ENCODE measurements at regions not wholly inside any gene's neighbourhood (a gene's known extent, or its start where the extent isn't known, plus 50 kb on each side); places are given as distances from the start of the nearest gene placed in this dataset.

GRCh38 chr6:133757335-133757734 is 131.6 kb upstream of the TCF21 start:
- Histone ChIP-seq H3K4me3 (ENCODE audit: low read depth in 1 of 3, low read length in 3 of 3) (no peak overlapping the region), H3K9me3 (ENCODE audit: control insufficient read depth in 4 of 4, low read length in 3 of 4) (no peaks in the 10 kb centered on the region), H3K9ac (ENCODE audit: low read depth in 1 of 2, low read length in 2 of 2) (no peak overlapping the region), H3K27ac (ENCODE audit: low read depth in 1 of 2, low read length in 2 of 2) (no peak overlapping the region), H3K4me1 (ENCODE audit: control insufficient read depth in 4 of 4, insufficient read depth in 4 of 4, low read length in 3 of 4) (no peaks in the 10 kb centered on the region), H3K27me3 (ENCODE audit: control insufficient read depth in 4 of 4, insufficient read depth in 4 of 4, low read length in 3 of 4) (peaks cover 0 to 5% (median 0%) of the 10 kb centered on the region in 4 donors), H3K36me3 (ENCODE audit: control insufficient read depth in 4 of 4, insufficient read depth in 3 of 4, low read depth in 1 of 4, low read length in 3 of 4) (no peaks in the 10 kb centered on the region)
- no peak for DNase-seq (ENCODE audit: low spot score)
- WGBS: 49% methylated on average over 2 of the region's 2 CpGs
- no peak for TF ChIP-seq MAX (IDR thresholded peaks at IDR 0.05)
- TF ChIP-seq ZBTB33 (IDR thresholded peaks at IDR 0.05): no peak
- no peak for TF ChIP-seq FOXA1 (IDR thresholded peaks at IDR 0.05)
- TF ChIP-seq HNF4A (conservative IDR thresholded peaks at IDR 0.05): no peak
- no peak for TF ChIP-seq RXRA (IDR thresholded peaks at IDR 0.05)
- TF ChIP-seq HNF4G (IDR thresholded peaks at IDR 0.05): no peak
- TF ChIP-seq RAD21 (IDR thresholded peaks at IDR 0.05): no peak
- no peak for TF ChIP-seq ATF3 (IDR thresholded peaks at IDR 0.05)
- TF ChIP-seq GABPA (IDR thresholded peaks at IDR 0.05 in 1 of 2, conservative IDR thresholded peaks at IDR 0.05 in 1 of 2): no peak
- no peak for TF ChIP-seq CTCF (IDR thresholded peaks at IDR 0.05; ENCODE audit: low read depth, low read length, missing input control)
- no peak for TF ChIP-seq YY1 (IDR thresholded peaks at IDR 0.05)
- no peak for TF ChIP-seq SP1 (IDR thresholded peaks at IDR 0.05)
- no peak for TF ChIP-seq NR2F2 (IDR thresholded peaks at IDR 0.05)

GRCh38 chr6:133758815-133759335 is 130.0 kb upstream of the TCF21 start:
- no peak for DNase-seq (ENCODE audit: low spot score)
- no peak for TF ChIP-seq REST (IDR thresholded peaks at IDR 0.05)
- TF ChIP-seq NR2F2 (IDR thresholded peaks at IDR 0.05): no peak
- no peak for TF ChIP-seq SP1 (IDR thresholded peaks at IDR 0.05)
- no peak for TF ChIP-seq JUND (IDR thresholded peaks at IDR 0.05)
- no peak for TF ChIP-seq YY1 (IDR thresholded peaks at IDR 0.05)
- no peak for TF ChIP-seq GABPA (IDR thresholded peaks at IDR 0.05 in 1 of 2, conservative IDR thresholded peaks at IDR 0.05 in 1 of 2)
- no peak for TF ChIP-seq EGR1 (IDR thresholded peaks at IDR 0.05; ENCODE audit: low read depth in 2 of 2)
- no peak for TF ChIP-seq ATF3 (IDR thresholded peaks at IDR 0.05)
- TF ChIP-seq FOXA1 (IDR thresholded peaks at IDR 0.05): no peak
- no peak for TF ChIP-seq RAD21 (IDR thresholded peaks at IDR 0.05)
- TF ChIP-seq HNF4G (IDR thresholded peaks at IDR 0.05): no peak
- no peak overlapping the region for H3K9ac ChIP-seq (ENCODE audit: low read depth in 1 of 2, low read length in 2 of 2)
- 33% methylated on average over 2 of the region's 2 CpGs for WGBS
- H3K9me3 ChIP-seq (ENCODE audit: control insufficient read depth in 4 of 4, low read length in 3 of 4): no peaks in the 10 kb centered on the region
- no peak overlapping the region for H3K27ac ChIP-seq (ENCODE audit: low read depth in 1 of 2, low read length in 2 of 2)
- H3K4me3 ChIP-seq (ENCODE audit: low read depth in 1 of 3, low read length in 3 of 3): no peak overlapping the region
- no peaks in the 10 kb centered on the region for H3K4me1 ChIP-seq (ENCODE audit: control insufficient read depth in 4 of 4, insufficient read depth in 4 of 4, low read length in 3 of 4)
- H3K27me3 ChIP-seq (ENCODE audit: control insufficient read depth in 4 of 4, insufficient read depth in 4 of 4, low read length in 3 of 4): peaks cover 0 to 6% (median 2%) of the 10 kb centered on the region in 4 donors
- H3K36me3 ChIP-seq (ENCODE audit: control insufficient read depth in 4 of 4, insufficient read depth in 3 of 4, low read depth in 1 of 4, low read length in 3 of 4): no peaks in the 10 kb centered on the region
